ENCODE measurements at regions not wholly inside any gene's neighbourhood (a gene's known extent, or its start where the extent isn't known, plus 50 kb on each side); places are given as distances from the start of the nearest gene placed in this dataset.
"Not testable (repeated sequence)": the region's sequence is repeated elsewhere in the genome, so short reads cannot be mapped to it uniquely, and the experiment has no call there.

DNA sequence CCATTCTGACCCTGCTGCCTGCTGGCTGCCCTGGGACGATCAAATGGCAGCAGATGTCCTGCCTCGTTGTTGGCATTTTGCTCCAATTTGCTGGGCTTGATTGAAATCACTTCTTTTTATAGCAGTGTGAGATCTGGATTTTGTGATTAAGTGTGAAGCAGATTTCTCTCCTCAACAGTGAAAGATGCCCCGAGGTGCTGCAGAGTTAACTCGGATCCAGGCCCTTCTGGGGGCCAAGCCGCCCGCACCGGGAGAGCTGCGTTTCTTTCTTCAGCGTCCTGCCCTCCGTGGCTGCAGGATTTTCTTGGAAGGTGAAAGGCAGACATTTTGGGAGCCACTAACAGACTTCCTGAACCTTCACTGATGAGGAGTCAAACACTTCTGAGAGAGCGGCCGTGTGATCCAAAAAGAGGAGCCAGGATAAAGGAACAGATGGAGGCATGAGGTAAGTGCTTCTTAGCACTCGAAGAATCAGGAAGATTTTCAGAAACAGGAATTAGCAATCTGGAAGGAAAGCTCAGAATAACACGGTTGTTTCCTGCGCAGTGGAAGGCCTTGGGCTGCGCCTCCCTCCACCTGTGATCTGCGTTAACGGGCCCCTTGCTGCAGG lies 139.5 kb upstream of the AFDN start:
- Histone ChIP-seq H3K9me3 (ENCODE audit: control insufficient read depth in 5 of 5, low read length in 5 of 5) (no peaks in the 10 kb centered on the region), H3K27ac (ENCODE audit: low read depth, low read length) (no peak overlapping the region), H3K4me1 (ENCODE audit: control insufficient read depth in 5 of 5, insufficient read depth in 5 of 5, low read length in 5 of 5) (peaks cover 0 to 51% (median 3%) of the 10 kb centered on the region in 5 donors), H3K4me3 (ENCODE audit: low read depth in 1 of 5, low read length in 5 of 5) (no peak overlapping the region), H3K9ac (ENCODE audit: low read length in 5 of 5) (no peak overlapping the region), H3K27me3 (ENCODE audit: control insufficient read depth in 5 of 5, insufficient read depth in 4 of 5, low read length in 5 of 5) (peaks cover 0 to 19% (median 0%) of the 10 kb centered on the region in 5 donors), H3K36me3 (ENCODE audit: control insufficient read depth in 5 of 5, insufficient read depth in 5 of 5, low read length in 5 of 5) (no peaks in the 10 kb centered on the region)

DNA sequence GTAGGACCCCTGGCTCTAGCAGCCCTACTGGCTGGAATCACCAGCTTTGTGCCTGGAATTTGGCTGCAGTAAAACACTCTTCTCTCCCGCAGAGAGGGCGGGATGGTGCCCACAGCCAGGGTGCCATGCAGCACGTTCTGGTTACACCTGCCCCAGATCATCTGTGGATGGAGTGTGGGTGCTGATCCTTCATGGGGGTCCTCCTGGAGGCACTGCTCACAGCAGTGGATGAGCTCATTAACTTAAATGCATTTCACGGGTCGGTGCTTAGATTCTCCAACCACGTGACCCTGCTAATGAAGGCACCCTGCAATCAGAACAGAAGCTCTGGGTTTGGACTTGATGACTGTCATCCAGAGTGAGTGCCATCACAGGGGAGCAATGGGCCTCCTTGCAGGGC lies 138.6 kb upstream of the AFDN start:
- Histone ChIP-seq H3K27ac (ENCODE audit: low read depth, low read length) (no peak overlapping the region), H3K4me3 (ENCODE audit: low read depth in 1 of 5, low read length in 5 of 5) (no peak overlapping the region), H3K27me3 (ENCODE audit: control insufficient read depth in 5 of 5, insufficient read depth in 4 of 5, low read length in 5 of 5) (peaks cover 0 to 15% (median under 1%) of the 10 kb centered on the region in 5 donors), H3K4me1 (ENCODE audit: control insufficient read depth in 5 of 5, insufficient read depth in 5 of 5, low read length in 5 of 5) (peaks cover 0 to 42% (median 2%) of the 10 kb centered on the region in 5 donors), H3K9ac (ENCODE audit: low read length in 5 of 5) (no peak overlapping the region), H3K9me3 (ENCODE audit: control insufficient read depth in 5 of 5, low read length in 5 of 5) (no peaks in the 10 kb centered on the region), H3K36me3 (ENCODE audit: control insufficient read depth in 5 of 5, insufficient read depth in 5 of 5, low read length in 5 of 5) (no peaks in the 10 kb centered on the region)

DNA sequence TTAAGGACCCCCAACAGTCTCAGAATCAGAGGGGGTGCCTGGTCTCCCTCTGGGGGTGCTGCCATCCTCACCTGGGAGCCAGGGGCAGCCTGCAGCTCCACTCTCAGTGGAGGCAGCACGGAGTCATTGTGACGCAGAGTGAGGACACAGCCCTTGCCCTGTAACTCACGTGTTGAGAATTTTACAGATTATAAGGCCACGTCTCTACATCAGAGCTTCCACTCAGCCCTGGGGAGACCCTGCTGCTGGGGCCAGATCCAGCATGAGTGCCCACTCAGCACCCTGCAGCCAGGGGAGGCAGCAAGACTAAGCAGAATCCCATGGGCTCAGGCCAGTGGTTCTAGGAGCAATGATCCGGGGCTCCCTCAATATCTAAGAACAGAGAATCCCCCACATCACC lies 137.4 kb upstream of the AFDN start:
- Histone ChIP-seq H3K9ac (ENCODE audit: low read length in 5 of 5) (no peak overlapping the region), H3K36me3 (ENCODE audit: control insufficient read depth in 5 of 5, insufficient read depth in 5 of 5, low read length in 5 of 5) (no peaks in the 10 kb centered on the region), H3K9me3 (ENCODE audit: control insufficient read depth in 5 of 5, low read length in 5 of 5) (no peaks in the 10 kb centered on the region), H3K27me3 (ENCODE audit: control insufficient read depth in 5 of 5, insufficient read depth in 4 of 5, low read length in 5 of 5) (peaks cover 0 to 13% (median 3%) of the 10 kb centered on the region in 5 donors), H3K27ac (ENCODE audit: low read depth, low read length) (no peak overlapping the region), H3K4me3 (ENCODE audit: low read depth in 1 of 5, low read length in 5 of 5) (no peak overlapping the region), H3K4me1 (ENCODE audit: control insufficient read depth in 5 of 5, insufficient read depth in 5 of 5, low read length in 5 of 5) (peaks cover 0 to 35% (median 0%) of the 10 kb centered on the region in 5 donors)

DNA sequence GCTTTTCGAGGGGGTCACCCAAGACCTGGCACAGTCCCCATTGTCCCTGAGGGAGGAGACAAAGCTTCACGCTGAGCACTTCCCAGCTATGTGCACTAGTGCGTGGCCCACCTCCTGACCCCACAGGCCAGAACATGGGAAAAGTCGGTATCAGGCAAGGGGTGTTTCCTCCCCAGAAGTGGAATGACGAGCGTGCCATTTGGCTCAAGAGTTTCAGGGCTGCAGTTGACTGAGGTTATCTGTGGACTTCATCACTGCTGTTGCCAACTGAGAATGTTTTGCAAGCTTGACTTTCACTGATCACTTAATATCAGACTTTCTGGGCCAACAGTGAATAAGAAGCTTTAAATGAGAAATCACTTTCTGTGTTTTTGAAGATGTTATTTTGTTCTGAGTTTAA lies 137.0 kb upstream of the AFDN start:
- Histone ChIP-seq H3K9ac (ENCODE audit: low read length in 5 of 5) (no peak overlapping the region), H3K4me3 (ENCODE audit: low read depth in 1 of 5, low read length in 5 of 5) (no peak overlapping the region), H3K9me3 (ENCODE audit: control insufficient read depth in 5 of 5, low read length in 5 of 5) (no peaks in the 10 kb centered on the region), H3K27me3 (ENCODE audit: control insufficient read depth in 5 of 5, insufficient read depth in 4 of 5, low read length in 5 of 5) (peaks cover 0 to 13% (median 3%) of the 10 kb centered on the region in 5 donors), H3K36me3 (ENCODE audit: control insufficient read depth in 5 of 5, insufficient read depth in 5 of 5, low read length in 5 of 5) (no peaks in the 10 kb centered on the region), H3K27ac (ENCODE audit: low read depth, low read length) (no peak overlapping the region), H3K4me1 (ENCODE audit: control insufficient read depth in 5 of 5, insufficient read depth in 5 of 5, low read length in 5 of 5) (peaks cover 0 to 33% (median 0%) of the 10 kb centered on the region in 5 donors)

DNA sequence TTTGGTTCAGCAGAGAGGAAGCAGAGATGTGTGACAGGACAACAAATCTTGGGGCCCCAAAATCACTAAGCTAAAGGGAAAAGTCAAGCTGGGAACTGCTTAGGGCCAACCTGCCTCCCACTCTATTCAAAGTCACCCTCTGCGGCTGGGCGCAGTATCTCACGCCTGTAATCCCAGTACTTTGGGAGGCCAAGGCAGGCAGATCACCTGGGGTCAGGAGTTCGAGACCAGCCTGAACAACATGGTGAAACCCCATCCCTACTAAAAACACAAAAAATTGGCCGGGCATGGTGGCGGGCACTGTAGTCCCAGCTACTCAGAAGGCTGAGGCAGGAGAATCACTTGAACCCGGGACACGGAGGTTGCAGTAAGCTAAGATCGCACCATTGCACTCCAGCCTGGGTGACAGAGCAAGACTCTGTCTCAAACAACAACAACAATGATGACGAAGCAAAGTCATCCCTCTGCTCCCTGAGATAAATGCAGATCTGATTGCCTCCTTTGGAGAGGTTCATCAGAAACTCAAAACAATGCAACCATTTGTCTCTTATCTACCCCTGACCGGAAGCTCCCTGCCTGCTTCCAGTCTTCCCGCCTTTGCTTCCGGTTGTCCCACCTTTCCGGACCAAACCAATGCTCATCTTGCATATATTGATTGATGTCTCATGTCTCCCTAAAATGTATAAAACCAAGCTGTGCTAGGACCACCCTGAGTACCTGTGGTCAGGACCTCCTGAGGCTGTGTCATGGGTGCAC lies 136.4 kb upstream of the AFDN start:
- Histone ChIP-seq H3K4me1 (ENCODE audit: control insufficient read depth in 5 of 5, insufficient read depth in 5 of 5, low read length in 5 of 5) (peaks cover 0 to 27% (median 0%) of the 10 kb centered on the region in 5 donors), H3K27me3 (ENCODE audit: control insufficient read depth in 5 of 5, insufficient read depth in 4 of 5, low read length in 5 of 5) (peaks cover 0 to 13% (median 3%) of the 10 kb centered on the region in 5 donors)
- not testable (repeated sequence) for H3K9ac ChIP-seq (ENCODE audit: low read length in 5 of 5); H3K36me3 ChIP-seq (ENCODE audit: control insufficient read depth in 5 of 5, insufficient read depth in 5 of 5, low read length in 5 of 5); H3K27ac ChIP-seq (ENCODE audit: low read depth, low read length); H3K4me3 ChIP-seq (ENCODE audit: low read depth in 1 of 5, low read length in 5 of 5); H3K9me3 ChIP-seq (ENCODE audit: control insufficient read depth in 5 of 5, low read length in 5 of 5)

DNA sequence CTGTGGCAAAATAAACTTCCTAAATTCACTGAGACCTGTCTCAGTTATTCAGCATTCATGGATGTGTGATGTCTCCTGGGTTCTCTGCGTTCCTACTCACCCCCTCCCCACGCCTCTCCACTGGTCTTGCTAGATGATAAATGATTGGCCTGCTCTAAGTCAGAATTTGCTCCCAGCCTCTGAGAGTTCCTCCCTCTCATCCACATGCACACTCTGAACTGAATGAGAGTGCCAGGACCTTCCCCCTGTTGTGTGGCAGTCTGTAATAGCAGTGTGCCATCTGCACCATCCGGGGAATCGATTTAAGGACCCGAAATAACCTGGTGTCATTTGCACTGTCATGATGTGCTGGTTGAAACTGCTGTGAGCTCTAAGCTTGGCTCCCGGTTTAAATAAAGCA lies 135.8 kb upstream of the AFDN start:
- Histone ChIP-seq H3K4me1 (ENCODE audit: control insufficient read depth in 5 of 5, insufficient read depth in 5 of 5, low read length in 5 of 5) (peaks cover 0 to 21% (median 0%) of the 10 kb centered on the region in 5 donors), H3K36me3 (ENCODE audit: control insufficient read depth in 5 of 5, insufficient read depth in 5 of 5, low read length in 5 of 5) (no peaks in the 10 kb centered on the region), H3K4me3 (ENCODE audit: low read depth in 1 of 5, low read length in 5 of 5) (no peak overlapping the region), H3K9me3 (ENCODE audit: control insufficient read depth in 5 of 5, low read length in 5 of 5) (no peaks in the 10 kb centered on the region), H3K9ac (ENCODE audit: low read length in 5 of 5) (no peak overlapping the region), H3K27me3 (ENCODE audit: control insufficient read depth in 5 of 5, insufficient read depth in 4 of 5, low read length in 5 of 5) (peaks cover 0 to 13% (median 3%) of the 10 kb centered on the region in 5 donors), H3K27ac (ENCODE audit: low read depth, low read length) (no peak overlapping the region)

DNA sequence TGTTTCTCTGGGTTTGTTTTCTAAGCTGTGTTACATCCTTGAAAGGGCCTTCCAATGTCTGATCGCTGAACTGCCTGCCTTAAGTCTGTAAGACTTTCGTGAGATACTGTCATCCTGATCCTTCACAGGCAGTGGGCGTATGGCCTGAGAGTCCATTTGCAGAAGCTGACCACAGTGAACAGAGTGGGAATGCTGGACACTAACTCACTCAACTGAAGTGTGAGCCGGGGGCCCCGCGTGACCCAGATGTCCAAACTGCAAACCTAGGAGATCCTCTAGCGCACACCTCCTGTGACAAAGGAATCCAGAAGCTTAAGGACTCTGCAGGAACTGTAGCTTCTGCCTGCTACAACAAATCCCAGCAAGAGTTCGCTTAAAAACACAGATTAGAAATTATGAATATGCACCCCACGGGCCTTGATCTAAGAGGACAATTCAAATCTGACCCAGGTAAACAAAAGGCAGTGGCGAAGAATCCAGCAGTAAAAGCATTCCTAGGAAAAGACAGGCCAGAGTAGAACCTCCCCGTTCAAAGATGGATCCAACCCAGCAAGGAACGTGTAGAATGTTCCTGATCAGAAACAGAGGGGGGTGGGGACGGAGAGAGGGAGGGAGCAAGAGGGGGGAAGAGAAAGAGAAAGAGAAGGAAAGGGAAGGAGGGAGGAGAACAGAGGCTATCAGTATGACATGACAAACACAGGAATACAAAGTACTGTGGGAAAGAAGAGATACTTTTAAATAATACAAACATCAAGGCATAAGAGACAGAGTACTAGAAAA lies 135.0 kb upstream of the AFDN start:
- H3K4me3 ChIP-seq (ENCODE audit: low read depth in 1 of 5, low read length in 5 of 5), result no peak overlapping the region
- no peak overlapping the region for H3K27ac ChIP-seq (ENCODE audit: low read depth, low read length)
- H3K9ac ChIP-seq (ENCODE audit: low read length in 5 of 5), result no peak overlapping the region
- H3K4me1 ChIP-seq (ENCODE audit: control insufficient read depth in 5 of 5, insufficient read depth in 5 of 5, low read length in 5 of 5), result peaks cover 0 to 20% (median 0%) of the 10 kb centered on the region in 5 donors
- H3K27me3 ChIP-seq (ENCODE audit: control insufficient read depth in 5 of 5, insufficient read depth in 4 of 5, low read length in 5 of 5), result peaks cover 0 to 13% (median 3%) of the 10 kb centered on the region in 5 donors
- no peaks in the 10 kb centered on the region for H3K9me3 ChIP-seq (ENCODE audit: control insufficient read depth in 5 of 5, low read length in 5 of 5)
- H3K36me3 ChIP-seq (ENCODE audit: control insufficient read depth in 5 of 5, insufficient read depth in 5 of 5, low read length in 5 of 5), result no peaks in the 10 kb centered on the region

DNA sequence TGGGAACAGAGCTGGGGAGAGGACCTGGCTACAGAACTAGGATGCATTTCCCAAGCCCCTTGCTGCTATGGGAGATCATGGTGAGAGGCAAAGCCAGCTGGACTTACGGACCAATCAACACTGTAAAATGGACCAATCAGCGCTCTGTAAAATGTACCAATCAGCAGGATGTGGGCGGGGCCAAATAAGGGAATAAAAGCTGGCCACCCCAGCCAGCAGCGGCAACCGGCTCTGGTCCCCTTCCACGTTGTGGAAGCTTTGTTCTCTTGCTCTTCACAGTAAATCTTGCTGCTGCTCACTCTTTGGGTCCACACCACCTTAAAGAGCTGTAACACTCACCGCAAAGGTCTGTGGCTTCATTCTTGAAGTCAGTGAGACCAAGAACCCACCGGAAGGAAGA lies 133.2 kb upstream of the AFDN start:
- H3K4me1 ChIP-seq (ENCODE audit: control insufficient read depth in 5 of 5, insufficient read depth in 5 of 5, low read length in 5 of 5), result peaks cover 0 to 13% (median 1%) of the 10 kb centered on the region in 5 donors
- not testable (repeated sequence) for H3K9me3 ChIP-seq (ENCODE audit: control insufficient read depth in 5 of 5, low read length in 5 of 5); H3K4me3 ChIP-seq (ENCODE audit: low read depth in 1 of 5, low read length in 5 of 5); H3K36me3 ChIP-seq (ENCODE audit: control insufficient read depth in 5 of 5, insufficient read depth in 5 of 5, low read length in 5 of 5); H3K27me3 ChIP-seq (ENCODE audit: control insufficient read depth in 5 of 5, insufficient read depth in 4 of 5, low read length in 5 of 5); H3K27ac ChIP-seq (ENCODE audit: low read depth, low read length); H3K9ac ChIP-seq (ENCODE audit: low read length in 5 of 5)

DNA sequence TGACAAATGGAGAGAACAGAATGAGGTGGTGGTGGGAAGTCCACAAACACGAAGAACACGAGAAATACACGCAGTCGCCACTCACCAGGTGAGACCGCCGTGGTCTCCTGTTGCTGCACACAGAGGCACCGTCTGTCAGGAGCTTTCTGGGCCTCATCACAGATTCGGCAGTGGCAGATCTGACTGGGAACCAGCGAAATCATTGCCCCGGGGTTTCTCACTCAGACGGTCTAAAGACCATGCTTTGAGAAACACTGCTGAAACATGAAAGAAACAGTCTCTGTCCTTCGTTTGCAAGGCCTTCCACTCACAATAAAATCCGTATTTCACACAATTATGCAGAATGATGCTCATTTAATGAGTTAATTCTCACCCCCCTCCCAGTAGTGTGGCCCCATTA lies 130.9 kb upstream of the AFDN start:
- Histone ChIP-seq H3K9ac (ENCODE audit: low read length in 5 of 5) (no peak overlapping the region), H3K36me3 (ENCODE audit: control insufficient read depth in 5 of 5, insufficient read depth in 5 of 5, low read length in 5 of 5) (no peaks in the 10 kb centered on the region), H3K27me3 (ENCODE audit: control insufficient read depth in 5 of 5, insufficient read depth in 4 of 5, low read length in 5 of 5) (peaks cover 0 to 11% (median 5%) of the 10 kb centered on the region in 5 donors), H3K4me1 (ENCODE audit: control insufficient read depth in 5 of 5, insufficient read depth in 5 of 5, low read length in 5 of 5) (peaks cover 0 to 23% (median 17%) of the 10 kb centered on the region in 5 donors), H3K4me3 (ENCODE audit: low read depth in 1 of 5, low read length in 5 of 5) (no peak overlapping the region), H3K9me3 (ENCODE audit: control insufficient read depth in 5 of 5, low read length in 5 of 5) (no peaks in the 10 kb centered on the region), H3K27ac (ENCODE audit: low read depth, low read length) (no peak overlapping the region)

DNA sequence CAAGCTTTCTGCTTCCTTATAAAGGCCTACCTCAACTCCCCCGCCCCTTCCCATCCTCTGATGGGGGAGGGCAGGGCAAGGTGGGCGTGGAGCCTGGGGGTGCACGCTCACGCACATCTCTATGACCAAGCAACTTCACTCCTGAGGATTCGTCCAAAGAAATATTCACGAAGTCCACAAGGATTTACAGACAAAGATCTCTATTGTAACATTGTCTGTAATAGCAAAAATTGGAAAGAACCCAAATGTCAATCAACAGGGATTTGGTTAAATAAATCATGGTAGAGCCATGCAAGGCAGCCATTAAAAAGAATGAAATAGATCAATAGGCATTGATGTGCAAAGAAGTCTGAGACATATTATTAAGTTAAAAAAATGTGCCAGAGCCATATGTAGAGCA lies 130.4 kb upstream of the AFDN start:
- Histone ChIP-seq H3K27ac (ENCODE audit: low read depth, low read length) (no peak overlapping the region), H3K4me3 (ENCODE audit: low read depth in 1 of 5, low read length in 5 of 5) (no peak overlapping the region), H3K9ac (ENCODE audit: low read length in 5 of 5) (no peak overlapping the region), H3K9me3 (ENCODE audit: control insufficient read depth in 5 of 5, low read length in 5 of 5) (no peaks in the 10 kb centered on the region), H3K4me1 (ENCODE audit: control insufficient read depth in 5 of 5, insufficient read depth in 5 of 5, low read length in 5 of 5) (peaks cover 0 to 23% (median 17%) of the 10 kb centered on the region in 5 donors), H3K36me3 (ENCODE audit: control insufficient read depth in 5 of 5, insufficient read depth in 5 of 5, low read length in 5 of 5) (no peaks in the 10 kb centered on the region), H3K27me3 (ENCODE audit: control insufficient read depth in 5 of 5, insufficient read depth in 4 of 5, low read length in 5 of 5) (peaks cover 0 to 11% (median 5%) of the 10 kb centered on the region in 5 donors)
